ENCODE measurements at regions not wholly inside any gene's neighbourhood (a gene's known extent, or its start where the extent isn't known, plus 50 kb on each side); places are given as distances from the start of the nearest gene placed in this dataset.

DNA sequence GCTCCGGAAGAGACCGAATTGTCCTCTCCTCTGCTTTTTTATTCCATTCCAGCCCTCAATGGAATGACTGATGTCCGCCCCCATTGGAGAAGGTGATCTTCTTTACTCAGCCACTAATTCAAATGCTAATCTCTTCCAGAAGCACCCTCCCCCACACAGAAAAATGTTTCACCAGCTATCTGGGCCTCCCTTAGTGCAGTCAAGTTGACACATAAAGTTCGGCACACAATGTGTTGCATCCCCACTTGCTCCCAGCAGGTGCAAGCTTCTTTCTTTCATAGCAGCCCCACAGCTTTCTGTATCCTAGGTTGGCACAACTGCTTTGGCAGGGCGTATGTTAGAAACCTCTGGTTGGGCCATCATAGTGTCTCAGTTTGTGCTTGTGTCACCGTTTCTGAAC lies 73.3 kb upstream of the TLR3 start:
- TF ChIP-seq, protein P1, sequence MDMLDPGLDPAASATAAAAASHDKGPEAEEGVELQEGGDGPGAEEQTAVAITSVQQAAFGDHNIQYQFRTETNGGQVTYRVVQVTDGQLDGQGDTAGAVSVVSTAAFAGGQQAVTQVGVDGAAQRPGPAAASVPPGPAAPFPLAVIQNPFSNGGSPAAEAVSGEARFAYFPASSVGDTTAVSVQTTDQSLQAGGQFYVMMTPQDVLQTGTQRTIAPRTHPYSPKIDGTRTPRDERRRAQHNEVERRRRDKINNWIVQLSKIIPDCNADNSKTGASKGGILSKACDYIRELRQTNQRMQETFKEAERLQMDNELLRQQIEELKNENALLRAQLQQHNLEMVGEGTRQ (IDR thresholded peaks at IDR 0.05; ENCODE audit: borderline replicate concordance, low read depth, low read length): no peak
- TF ChIP-seq, protein P2, sequence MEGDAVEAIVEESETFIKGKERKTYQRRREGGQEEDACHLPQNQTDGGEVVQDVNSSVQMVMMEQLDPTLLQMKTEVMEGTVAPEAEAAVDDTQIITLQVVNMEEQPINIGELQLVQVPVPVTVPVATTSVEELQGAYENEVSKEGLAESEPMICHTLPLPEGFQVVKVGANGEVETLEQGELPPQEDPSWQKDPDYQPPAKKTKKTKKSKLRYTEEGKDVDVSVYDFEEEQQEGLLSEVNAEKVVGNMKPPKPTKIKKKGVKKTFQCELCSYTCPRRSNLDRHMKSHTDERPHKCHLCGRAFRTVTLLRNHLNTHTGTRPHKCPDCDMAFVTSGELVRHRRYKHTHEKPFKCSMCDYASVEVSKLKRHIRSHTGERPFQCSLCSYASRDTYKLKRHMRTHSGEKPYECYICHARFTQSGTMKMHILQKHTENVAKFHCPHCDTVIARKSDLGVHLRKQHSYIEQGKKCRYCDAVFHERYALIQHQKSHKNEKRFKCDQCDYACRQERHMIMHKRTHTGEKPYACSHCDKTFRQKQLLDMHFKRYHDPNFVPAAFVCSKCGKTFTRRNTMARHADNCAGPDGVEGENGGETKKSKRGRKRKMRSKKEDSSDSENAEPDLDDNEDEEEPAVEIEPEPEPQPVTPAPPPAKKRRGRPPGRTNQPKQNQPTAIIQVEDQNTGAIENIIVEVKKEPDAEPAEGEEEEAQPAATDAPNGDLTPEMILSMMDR (IDR thresholded peaks at IDR 0.05): no peak
- TF ChIP-seq RAD21 (IDR thresholded peaks at IDR 0.05; ENCODE audit: low read length) (no peak), TAF1 (IDR thresholded peaks at IDR 0.05; ENCODE audit: borderline replicate concordance, low read depth, low read length) (no peak)
